ENCODE measurements at regions not wholly inside any gene's neighbourhood (a gene's known extent, or its start where the extent isn't known, plus 50 kb on each side); places are given as distances from the start of the nearest gene placed in this dataset.
"Not testable (repeated sequence)": the region's sequence is repeated elsewhere in the genome, so short reads cannot be mapped to it uniquely, and the experiment has no call there.

- Histone ChIP-seq H3K4me3 (ENCODE audit: low read length in 2 of 2) (no peak overlapping the region), H3K9ac (ENCODE audit: low read length in 2 of 2) (no peak overlapping the region), H3K9me3 (ENCODE audit: control insufficient read depth in 2 of 2, low read length in 2 of 2) (no peaks in the 10 kb centered on the region), H3K4me1 (ENCODE audit: control insufficient read depth, insufficient read depth, low read length) (peaks cover 8% of the 10 kb centered on the region), H3K36me3 (ENCODE audit: control insufficient read depth in 2 of 2, insufficient read depth in 2 of 2, low read length in 2 of 2) (no peaks in the 10 kb centered on the region), H3K27me3 (ENCODE audit: control insufficient read depth in 1 of 2, insufficient read depth in 2 of 2, low read length in 2 of 2) (no peaks in the 10 kb centered on the region), H3K27ac (ENCODE audit: low read length) (no peak overlapping the region)
Measured at GRCh38 chr17:12195418-12195817, 174.7 kb downstream of the MAP2K4 start.

- Histone ChIP-seq H3K36me3 (ENCODE audit: control insufficient read depth in 2 of 2, insufficient read depth in 2 of 2, low read length in 2 of 2) (no peaks in the 10 kb centered on the region), H3K27ac (ENCODE audit: low read length) (no peak overlapping the region), H3K4me3 (ENCODE audit: low read length in 2 of 2) (no peak overlapping the region), H3K27me3 (ENCODE audit: control insufficient read depth in 1 of 2, insufficient read depth in 2 of 2, low read length in 2 of 2) (no peaks in the 10 kb centered on the region), H3K4me1 (ENCODE audit: control insufficient read depth, insufficient read depth, low read length) (peaks cover 12% of the 10 kb centered on the region), H3K9ac (ENCODE audit: low read length in 2 of 2) (no peak overlapping the region), H3K9me3 (ENCODE audit: control insufficient read depth in 2 of 2, low read length in 2 of 2) (no peaks in the 10 kb centered on the region)
Measured at GRCh38 chr17:12201294-12201880, 180.7 kb downstream of the MAP2K4 start.

- peaks cover 9% of the 10 kb centered on the region for H3K4me1 ChIP-seq (ENCODE audit: control insufficient read depth, insufficient read depth, low read length)
- no peak overlapping the region for H3K4me3 ChIP-seq (ENCODE audit: low read length in 2 of 2)
- H3K9me3 ChIP-seq (ENCODE audit: control insufficient read depth in 2 of 2, low read length in 2 of 2) = no peaks in the 10 kb centered on the region
- H3K36me3 ChIP-seq (ENCODE audit: control insufficient read depth in 2 of 2, insufficient read depth in 2 of 2, low read length in 2 of 2) = no peaks in the 10 kb centered on the region
- H3K9ac ChIP-seq (ENCODE audit: low read length in 2 of 2) = no peak overlapping the region
- no peaks in the 10 kb centered on the region for H3K27me3 ChIP-seq (ENCODE audit: control insufficient read depth in 1 of 2, insufficient read depth in 2 of 2, low read length in 2 of 2)
- H3K27ac ChIP-seq (ENCODE audit: low read length) = no peak overlapping the region
Measured at GRCh38 chr17:12209632-12210191, 189.0 kb downstream of the MAP2K4 start.

- not testable (repeated sequence) for H3K36me3 ChIP-seq (ENCODE audit: control insufficient read depth in 2 of 2, insufficient read depth in 2 of 2, low read length in 2 of 2); H3K4me1 ChIP-seq (ENCODE audit: control insufficient read depth, insufficient read depth, low read length); H3K9ac ChIP-seq (ENCODE audit: low read length in 2 of 2); H3K27ac ChIP-seq (ENCODE audit: low read length); H3K4me3 ChIP-seq (ENCODE audit: low read length in 2 of 2); H3K27me3 ChIP-seq (ENCODE audit: control insufficient read depth in 1 of 2, insufficient read depth in 2 of 2, low read length in 2 of 2); H3K9me3 ChIP-seq (ENCODE audit: control insufficient read depth in 2 of 2, low read length in 2 of 2)
Measured at GRCh38 chr17:12220714-12221439, 200.2 kb downstream of the MAP2K4 start.

- Histone ChIP-seq H3K9ac (ENCODE audit: low read length in 2 of 2) (no peak overlapping the region), H3K27me3 (ENCODE audit: control insufficient read depth in 1 of 2, insufficient read depth in 2 of 2, low read length in 2 of 2) (no peaks in the 10 kb centered on the region), H3K27ac (ENCODE audit: low read length) (no peak overlapping the region), H3K4me1 (ENCODE audit: control insufficient read depth, insufficient read depth, low read length) (no peaks in the 10 kb centered on the region), H3K9me3 (ENCODE audit: control insufficient read depth in 2 of 2, low read length in 2 of 2) (no peaks in the 10 kb centered on the region), H3K36me3 (ENCODE audit: control insufficient read depth in 2 of 2, insufficient read depth in 2 of 2, low read length in 2 of 2) (no peaks in the 10 kb centered on the region), H3K4me3 (ENCODE audit: low read length in 2 of 2) (no peak overlapping the region)
Measured at GRCh38 chr17:12222392-12222791, 201.7 kb downstream of the MAP2K4 start.

- H3K27ac ChIP-seq (ENCODE audit: low read length) = peak overlapping the region; percentile 24
- peaks cover 37% of the 10 kb centered on the region for H3K4me1 ChIP-seq (ENCODE audit: control insufficient read depth, insufficient read depth, low read length)
- no peak overlapping the region for H3K4me3 ChIP-seq (ENCODE audit: low read length in 2 of 2)
- no peaks in the 10 kb centered on the region for H3K9me3 ChIP-seq (ENCODE audit: control insufficient read depth in 2 of 2, low read length in 2 of 2)
- no peaks in the 10 kb centered on the region for H3K27me3 ChIP-seq (ENCODE audit: control insufficient read depth in 1 of 2, insufficient read depth in 2 of 2, low read length in 2 of 2)
- H3K36me3 ChIP-seq (ENCODE audit: control insufficient read depth in 2 of 2, insufficient read depth in 2 of 2, low read length in 2 of 2) = no peaks in the 10 kb centered on the region
- no peak overlapping the region for H3K9ac ChIP-seq (ENCODE audit: low read length in 2 of 2)
Measured at GRCh38 chr17:12227547-12227946, 206.9 kb downstream of the MAP2K4 start.

- H3K4me3 ChIP-seq (ENCODE audit: low read length in 2 of 2) = no peak overlapping the region
- H3K9ac ChIP-seq (ENCODE audit: low read length in 2 of 2) = no peak overlapping the region
- peaks cover 37% of the 10 kb centered on the region for H3K4me1 ChIP-seq (ENCODE audit: control insufficient read depth, insufficient read depth, low read length)
- H3K27ac ChIP-seq (ENCODE audit: low read length) = no peak overlapping the region
- H3K9me3 ChIP-seq (ENCODE audit: control insufficient read depth in 2 of 2, low read length in 2 of 2) = no peaks in the 10 kb centered on the region
- no peaks in the 10 kb centered on the region for H3K36me3 ChIP-seq (ENCODE audit: control insufficient read depth in 2 of 2, insufficient read depth in 2 of 2, low read length in 2 of 2)
- no peaks in the 10 kb centered on the region for H3K27me3 ChIP-seq (ENCODE audit: control insufficient read depth in 1 of 2, insufficient read depth in 2 of 2, low read length in 2 of 2)
Measured at GRCh38 chr17:12229335-12229734, 208.7 kb downstream of the MAP2K4 start.

- peak overlapping the region; percentile 58 for H3K27ac ChIP-seq (ENCODE audit: low read length)
- H3K4me1 ChIP-seq (ENCODE audit: control insufficient read depth, insufficient read depth, low read length) = peaks cover 37% of the 10 kb centered on the region
- no peaks in the 10 kb centered on the region for H3K36me3 ChIP-seq (ENCODE audit: control insufficient read depth in 2 of 2, insufficient read depth in 2 of 2, low read length in 2 of 2)
- no peaks in the 10 kb centered on the region for H3K27me3 ChIP-seq (ENCODE audit: control insufficient read depth in 1 of 2, insufficient read depth in 2 of 2, low read length in 2 of 2)
- no peak overlapping the region for H3K4me3 ChIP-seq (ENCODE audit: low read length in 2 of 2)
- no peaks in the 10 kb centered on the region for H3K9me3 ChIP-seq (ENCODE audit: control insufficient read depth in 2 of 2, low read length in 2 of 2)
- H3K9ac ChIP-seq (ENCODE audit: low read length in 2 of 2) = no peak overlapping the region
Measured at GRCh38 chr17:12230481-12231354, 210.0 kb downstream of the MAP2K4 start.

- H3K4me3 ChIP-seq (ENCODE audit: low read length in 2 of 2) = no peak overlapping the region
- H3K9me3 ChIP-seq (ENCODE audit: control insufficient read depth in 2 of 2, low read length in 2 of 2) = no peaks in the 10 kb centered on the region
- H3K27me3 ChIP-seq (ENCODE audit: control insufficient read depth in 1 of 2, insufficient read depth in 2 of 2, low read length in 2 of 2) = no peaks in the 10 kb centered on the region
- H3K4me1 ChIP-seq (ENCODE audit: control insufficient read depth, insufficient read depth, low read length) = peaks cover 37% of the 10 kb centered on the region
- peak overlapping the region; percentile 58 for H3K27ac ChIP-seq (ENCODE audit: low read length)
- H3K9ac ChIP-seq (ENCODE audit: low read length in 2 of 2) = no peak overlapping the region
- H3K36me3 ChIP-seq (ENCODE audit: control insufficient read depth in 2 of 2, insufficient read depth in 2 of 2, low read length in 2 of 2) = no peaks in the 10 kb centered on the region
Measured at GRCh38 chr17:12231355-12231682, 210.6 kb downstream of the MAP2K4 start.

- H3K27ac ChIP-seq (ENCODE audit: low read length); H3K27me3 ChIP-seq (ENCODE audit: control insufficient read depth in 1 of 2, insufficient read depth in 2 of 2, low read length in 2 of 2); H3K9ac ChIP-seq (ENCODE audit: low read length in 2 of 2); H3K4me3 ChIP-seq (ENCODE audit: low read length in 2 of 2); H3K36me3 ChIP-seq (ENCODE audit: control insufficient read depth in 2 of 2, insufficient read depth in 2 of 2, low read length in 2 of 2); H3K9me3 ChIP-seq (ENCODE audit: control insufficient read depth in 2 of 2, low read length in 2 of 2): not testable (repeated sequence)
- peaks cover 16% of the 10 kb centered on the region for H3K4me1 ChIP-seq (ENCODE audit: control insufficient read depth, insufficient read depth, low read length)
Measured at GRCh38 chr17:12239021-12239420, 218.3 kb downstream of the MAP2K4 start.
